ENCODE measurements at regions not wholly inside any gene's neighbourhood (a gene's known extent, or its start where the extent isn't known, plus 50 kb on each side); places are given as distances from the start of the nearest gene placed in this dataset.

- Mint-ChIP-seq H3K4me1 (no peaks in the 10 kb centered on the region), H3K36me3 (no peaks in the 10 kb centered on the region), H3K4me3 (no peak overlapping the region), H3K9me3 (no peaks in the 10 kb centered on the region), H3K27me3 (peaks cover 9% of the 10 kb centered on the region), H3K27ac (no peak overlapping the region)
- ATAC-seq = no peak
These were observed 137.2 kb downstream of the CYSLTR2 start for GRCh38 chr13:48790966-48791365.

DNA sequence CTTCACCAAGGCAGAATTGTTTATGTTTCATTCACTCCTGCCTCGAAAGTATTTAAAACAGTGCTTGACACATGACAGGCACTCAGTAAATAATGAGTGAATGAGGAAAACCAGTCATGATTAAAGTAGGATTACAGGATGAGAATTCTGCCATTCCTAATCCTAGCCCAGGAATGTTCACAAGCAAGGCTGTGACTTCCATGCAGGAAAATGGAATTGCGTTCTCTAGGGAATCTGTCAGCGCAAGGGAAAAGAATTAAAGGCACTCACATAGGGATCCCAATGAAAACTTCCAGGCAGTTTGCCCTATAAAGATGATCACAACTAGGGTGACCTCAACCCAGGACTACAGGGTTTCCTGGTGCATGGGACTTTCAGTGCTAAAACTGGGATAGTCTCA lies 143.4 kb downstream of the CYSLTR2 start:
- H3K27ac Mint-ChIP-seq = no peak overlapping the region
- no peaks in the 10 kb centered on the region for H3K9me3 Mint-ChIP-seq
- no peak for ATAC-seq
- no peak overlapping the region for H3K4me3 Mint-ChIP-seq
- no peaks in the 10 kb centered on the region for H3K4me1 Mint-ChIP-seq
- no peaks in the 10 kb centered on the region for H3K36me3 Mint-ChIP-seq
- H3K27me3 Mint-ChIP-seq = peaks cover 33% of the 10 kb centered on the region

DNA sequence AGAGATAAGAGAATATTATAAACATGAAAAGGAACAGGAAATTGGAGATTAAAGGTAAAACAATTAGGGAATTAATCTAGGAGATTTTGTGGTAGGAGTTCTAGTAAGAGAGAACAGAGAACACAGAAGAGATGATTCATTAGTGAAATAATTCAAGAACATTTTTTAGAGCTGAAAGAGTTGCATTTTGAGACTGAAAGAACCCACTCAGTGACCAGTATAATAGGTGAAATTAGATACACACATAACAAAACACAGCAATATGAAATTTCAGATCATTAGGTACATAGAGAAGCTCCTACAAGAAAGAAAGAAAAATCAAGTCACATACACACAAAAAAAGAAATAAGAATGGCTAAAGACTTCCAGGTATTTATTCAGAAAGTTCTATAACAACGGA lies 144.0 kb downstream of the CYSLTR2 start:
- no peak for ATAC-seq
- Mint-ChIP-seq H3K4me3 (no peak overlapping the region), H3K27ac (no peak overlapping the region), H3K9me3 (no peaks in the 10 kb centered on the region), H3K36me3 (no peaks in the 10 kb centered on the region), H3K4me1 (no peaks in the 10 kb centered on the region), H3K27me3 (peaks cover 33% of the 10 kb centered on the region)

GRCh38 chr13:48798180-48798579 lies 144.5 kb downstream of the CYSLTR2 start:
- Mint-ChIP-seq H3K4me3 (no peak overlapping the region), H3K4me1 (no peaks in the 10 kb centered on the region), H3K27me3 (peaks cover 33% of the 10 kb centered on the region), H3K9me3 (no peaks in the 10 kb centered on the region), H3K36me3 (no peaks in the 10 kb centered on the region), H3K27ac (no peak overlapping the region)
- no peak for ATAC-seq

DNA sequence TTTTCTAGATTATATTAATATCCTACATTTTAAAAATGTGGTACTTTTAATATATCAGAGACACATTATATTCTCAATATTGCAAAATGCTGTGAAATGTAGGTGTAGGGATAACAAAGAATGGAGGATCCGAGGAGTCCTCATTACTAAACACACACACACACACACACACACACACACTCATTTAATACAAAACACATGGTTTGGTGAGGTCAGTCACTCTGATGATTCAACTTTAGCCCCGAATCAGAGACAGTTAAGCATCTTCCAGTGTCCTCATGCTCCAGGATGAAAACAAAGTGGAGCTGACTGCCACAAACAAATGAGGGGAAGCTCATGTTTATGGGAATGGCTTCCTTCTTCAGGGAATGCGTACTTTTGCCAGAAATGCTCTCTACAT lies 147.5 kb downstream of the CYSLTR2 start:
- H3K36me3 Mint-ChIP-seq = no peaks in the 10 kb centered on the region
- ATAC-seq = no peak

GRCh38 chr13:48804821-48805601 lies 151.3 kb downstream of the CYSLTR2 start:
- Mint-ChIP-seq H3K27me3 (peaks cover 3% of the 10 kb centered on the region), H3K36me3 (no peaks in the 10 kb centered on the region), H3K27ac (no peak overlapping the region), H3K4me1 (no peaks in the 10 kb centered on the region), H3K4me3 (no peak overlapping the region), H3K9me3 (no peaks in the 10 kb centered on the region)
- ATAC-seq = peak; percentile 42

More for the DNA sequence above, 147.5 kb downstream of the CYSLTR2 start:
- Mint-ChIP-seq H3K9me3 (no peaks in the 10 kb centered on the region), H3K27ac (no peak overlapping the region), H3K27me3 (peaks cover 25% of the 10 kb centered on the region), H3K4me3 (no peak overlapping the region), H3K4me1 (no peaks in the 10 kb centered on the region)

DNA sequence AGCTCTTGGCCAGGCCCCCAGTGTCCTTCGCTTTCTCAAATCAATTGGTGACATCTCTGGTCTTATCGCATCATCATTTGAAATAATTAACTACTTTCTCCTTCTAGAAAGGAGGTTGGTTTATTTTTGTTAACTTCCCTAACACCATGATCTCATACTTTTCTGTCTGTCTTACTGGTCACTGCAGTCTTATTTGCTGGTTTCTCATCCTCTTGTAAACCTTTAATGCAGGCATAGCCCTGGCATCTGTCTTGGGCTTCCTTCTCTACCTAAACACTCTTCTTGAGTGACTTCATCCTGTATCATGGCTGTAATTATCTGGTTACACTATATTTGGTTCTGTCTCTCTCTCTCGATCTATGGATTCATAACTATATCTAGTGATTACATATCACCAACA lies 152.8 kb downstream of the CYSLTR2 start:
- Mint-ChIP-seq H3K36me3 (no peaks in the 10 kb centered on the region), H3K9me3 (peaks cover 2% of the 10 kb centered on the region), H3K27me3 (peaks cover 8% of the 10 kb centered on the region), H3K4me1 (no peaks in the 10 kb centered on the region), H3K27ac (no peak overlapping the region), H3K4me3 (no peak overlapping the region)
- ATAC-seq = no peak

GRCh38 chr13:48808683-48809082 lies 155.0 kb downstream of the CYSLTR2 start:
- no peak overlapping the region for H3K4me3 Mint-ChIP-seq
- H3K27ac Mint-ChIP-seq = no peak overlapping the region
- H3K4me1 Mint-ChIP-seq = no peaks in the 10 kb centered on the region
- peaks cover 6% of the 10 kb centered on the region for H3K9me3 Mint-ChIP-seq
- ATAC-seq = no peak
- H3K27me3 Mint-ChIP-seq = peaks cover 28% of the 10 kb centered on the region
- H3K36me3 Mint-ChIP-seq = no peaks in the 10 kb centered on the region

GRCh38 chr13:48810013-48810412 lies 156.3 kb downstream of the CYSLTR2 start:
- no peaks in the 10 kb centered on the region for H3K4me1 Mint-ChIP-seq
- no peak for ATAC-seq
- no peaks in the 10 kb centered on the region for H3K36me3 Mint-ChIP-seq
- no peak overlapping the region for H3K27ac Mint-ChIP-seq
- H3K27me3 Mint-ChIP-seq = peaks cover 29% of the 10 kb centered on the region
- H3K4me3 Mint-ChIP-seq = no peak overlapping the region
- H3K9me3 Mint-ChIP-seq = peaks cover 6% of the 10 kb centered on the region

- H3K27me3 Mint-ChIP-seq = peaks cover 29% of the 10 kb centered on the region
- H3K36me3 Mint-ChIP-seq = no peaks in the 10 kb centered on the region
- ATAC-seq = no peak
- peaks cover 10% of the 10 kb centered on the region for H3K4me1 Mint-ChIP-seq
- no peak overlapping the region for H3K4me3 Mint-ChIP-seq
- H3K27ac Mint-ChIP-seq = no peak overlapping the region
- peaks cover 6% of the 10 kb centered on the region for H3K9me3 Mint-ChIP-seq
These were observed 159.8 kb downstream of the CYSLTR2 start for GRCh38 chr13:48813518-48813917.

DNA sequence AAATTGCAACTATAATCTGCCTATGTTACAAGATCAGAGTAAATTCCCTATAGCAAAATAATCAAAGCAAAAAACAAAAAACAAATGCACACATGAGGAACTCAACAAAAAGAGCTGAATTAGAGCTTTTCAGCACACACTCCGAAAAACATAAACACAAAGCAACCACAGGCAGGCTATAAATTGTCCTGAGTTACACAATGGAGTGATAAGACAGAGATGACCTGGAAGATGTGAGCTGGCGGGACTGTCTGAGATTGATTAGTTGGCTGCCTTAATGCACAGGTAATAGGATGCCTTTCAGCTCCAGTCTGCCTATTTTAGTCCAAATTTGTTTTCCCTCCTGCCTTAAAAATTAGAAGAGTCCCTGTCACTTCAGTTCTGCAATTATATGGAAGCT lies 159.0 kb upstream of the FNDC3A start:
- Mint-ChIP-seq H3K36me3 (no peaks in the 10 kb centered on the region), H3K4me1 (peaks cover 10% of the 10 kb centered on the region), H3K27me3 (peaks cover 21% of the 10 kb centered on the region), H3K27ac (no peak overlapping the region), H3K4me3 (no peak overlapping the region), H3K9me3 (peaks cover 3% of the 10 kb centered on the region)
- no peak for ATAC-seq

DNA sequence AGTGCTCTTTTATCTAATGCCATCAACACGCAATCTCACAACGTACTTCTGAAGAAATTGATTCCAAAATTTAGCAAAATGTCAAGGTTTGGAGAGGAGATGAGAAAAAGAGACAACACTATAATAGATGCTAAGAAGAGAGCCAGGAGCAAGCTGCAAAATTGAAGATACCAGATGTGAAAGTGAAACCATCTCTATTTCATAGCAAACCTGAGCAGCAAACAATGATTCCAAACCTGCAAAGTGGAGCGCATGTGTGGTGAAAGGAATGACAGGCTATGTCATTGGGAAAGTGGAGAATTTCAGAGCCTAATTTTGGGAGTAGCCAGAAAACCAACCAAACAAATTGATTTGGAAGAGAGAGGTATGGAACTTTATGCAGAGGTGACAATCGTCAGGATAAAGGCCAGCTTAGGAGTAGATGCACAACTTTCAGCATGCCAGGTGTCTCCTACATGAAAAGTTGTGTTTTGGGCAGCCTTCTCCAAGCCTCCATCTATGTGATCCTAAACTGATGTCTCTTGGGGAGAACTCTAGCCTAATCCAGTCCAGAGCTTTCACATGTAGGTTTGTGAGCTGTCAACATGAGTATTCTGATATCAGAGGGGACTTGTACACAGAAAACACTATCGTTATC lies 158.4 kb upstream of the FNDC3A start:
- Mint-ChIP-seq H3K9me3 (peaks cover 3% of the 10 kb centered on the region), H3K4me3 (no peak overlapping the region), H3K27ac (no peak overlapping the region), H3K27me3 (peaks cover 15% of the 10 kb centered on the region), H3K36me3 (no peaks in the 10 kb centered on the region), H3K4me1 (peaks cover 10% of the 10 kb centered on the region)
- ATAC-seq = no peak

DNA sequence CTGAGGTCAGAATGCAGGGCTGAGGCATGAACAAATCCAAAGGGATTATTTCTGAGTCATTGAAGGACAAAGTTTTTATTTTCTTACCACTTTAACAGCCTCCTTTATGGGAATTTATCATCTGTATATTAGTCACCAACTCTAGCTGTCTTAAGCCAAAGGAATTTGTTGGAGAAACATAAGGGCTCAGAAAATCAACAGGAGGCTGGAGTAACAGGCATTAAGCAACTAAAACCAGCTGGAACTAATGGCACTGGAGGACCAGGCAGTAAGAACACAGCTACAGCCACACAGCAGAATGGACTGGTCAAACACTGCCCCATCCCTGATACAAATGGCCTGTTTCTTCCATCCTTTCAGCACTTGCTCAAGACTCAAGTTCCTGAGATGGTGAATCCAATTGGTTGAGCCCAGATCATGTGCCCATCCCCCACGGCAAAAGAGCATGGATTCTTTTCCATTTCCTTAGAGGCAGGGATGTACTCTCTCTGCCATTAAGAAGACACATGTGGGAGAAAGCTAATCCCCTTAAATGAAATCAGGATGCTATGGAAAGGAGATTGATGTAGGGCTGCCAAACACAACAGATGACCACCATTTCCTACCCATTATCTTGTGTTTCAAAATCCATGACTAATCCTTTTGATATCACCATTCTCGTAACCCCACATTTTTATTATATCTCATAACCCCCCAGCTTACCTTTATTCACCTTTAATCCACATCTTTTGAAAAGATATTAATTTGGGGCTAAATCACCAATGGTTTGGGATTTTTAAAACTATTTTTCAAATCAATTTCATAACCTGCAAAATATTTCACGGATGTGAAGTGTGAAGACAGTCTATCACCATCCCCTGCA lies 157.0 kb upstream of the FNDC3A start:
- no peak overlapping the region for H3K27ac Mint-ChIP-seq
- no peaks in the 10 kb centered on the region for H3K9me3 Mint-ChIP-seq

GRCh38 chr13:48819376-48819775 lies 156.3 kb upstream of the FNDC3A start:
- Mint-ChIP-seq H3K9me3 (no peaks in the 10 kb centered on the region), H3K36me3 (no peaks in the 10 kb centered on the region), H3K4me1 (peaks cover 10% of the 10 kb centered on the region), H3K27me3 (no peaks in the 10 kb centered on the region), H3K27ac (no peak overlapping the region), H3K4me3 (no peak overlapping the region)
- no peak for ATAC-seq

More for the DNA sequence above, 157.0 kb upstream of the FNDC3A start:
- peaks cover under 1% of the 10 kb centered on the region for H3K27me3 Mint-ChIP-seq
- H3K36me3 Mint-ChIP-seq = no peaks in the 10 kb centered on the region
- peaks cover 10% of the 10 kb centered on the region for H3K4me1 Mint-ChIP-seq
- ATAC-seq = no peak
- H3K4me3 Mint-ChIP-seq = no peak overlapping the region

DNA sequence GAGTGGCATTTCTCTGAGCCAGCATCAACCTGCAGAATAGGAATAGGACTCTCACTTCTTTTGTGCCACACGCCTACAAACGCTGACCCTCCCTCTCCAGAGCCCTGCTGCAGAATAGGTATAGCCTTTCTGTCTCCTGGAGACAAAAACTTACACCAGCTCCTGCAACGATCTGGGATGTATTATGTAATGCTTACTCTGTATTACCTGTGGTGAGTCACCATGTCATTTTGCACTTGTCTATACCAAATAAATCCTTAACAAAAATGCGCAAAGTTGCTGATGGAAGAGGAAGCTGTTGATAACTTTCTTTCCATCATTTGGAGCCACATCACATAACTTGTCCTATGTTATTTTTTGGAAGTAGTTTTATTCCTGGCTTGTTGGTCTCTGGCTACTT lies 155.8 kb upstream of the FNDC3A start:
- Mint-ChIP-seq H3K27me3 (no peaks in the 10 kb centered on the region), H3K4me1 (peaks cover 10% of the 10 kb centered on the region), H3K4me3 (no peak overlapping the region), H3K9me3 (no peaks in the 10 kb centered on the region), H3K36me3 (no peaks in the 10 kb centered on the region), H3K27ac (no peak overlapping the region)
- ATAC-seq = no peak

All from stimulated activated memory B cell treated with anti-CD40 and anti-IgM and Interleukin-4, amounts not matched to agents 10 μg/mL and 1 μg/mL and 100 μg/mL, for 72 hours (primary cell).